Neural crest cell (in vitro differentiated cells): ENCODE measurements at regions not wholly inside any gene's neighbourhood (a gene's known extent, or its start where the extent isn't known, plus 50 kb on each side); places are given as distances from the start of the nearest gene placed in this dataset.
"Not testable (repeated sequence)": the region's sequence is repeated elsewhere in the genome, so short reads cannot be mapped to it uniquely, and the experiment has no call there.

ENCODE experiments used
- DNase-seq: peaks from one replicate; pipeline ENCODE4 v3.0.0; 2021; ENCODE audit warnings: low read depth, mixed read lengths, low spot score
- H3K27ac Mint-ChIP-seq: one replicate; pipeline ENCODE4 v1.8.0; 2021; ENCODE audit warnings: mild to moderate bottlenecking, mixed read lengths; ENCODE audit not compliant: unreplicated experiment
- H3K27me3 Mint-ChIP-seq: 2 replicates; pipeline ENCODE4 v1.8.0; 2021; ENCODE audit warnings: low read depth, mild to moderate bottlenecking, mixed read lengths
- H3K36me3 Mint-ChIP-seq: 2 replicates; pipeline ENCODE4 v1.8.0; 2021; ENCODE audit warnings: low read depth, mild to moderate bottlenecking, mixed read lengths
- H3K4me1 Mint-ChIP-seq: 2 replicates; pipeline ENCODE4 v1.8.0; 2021; ENCODE audit warnings: mixed read lengths
- H3K4me3 Mint-ChIP-seq: one replicate; pipeline ENCODE4 v1.8.0; 2021; ENCODE audit warnings: mild to moderate bottlenecking, mixed read lengths
- H3K9me3 Mint-ChIP-seq: 2 replicates; pipeline ENCODE4 v1.8.0; 2021; ENCODE audit warnings: mixed read lengths
- CTCF ChIP-seq: fragments of 200-600 bp; sonication (generic); conservative IDR thresholded peaks from 2 replicates; pipeline ENCODE4 v1.5.0; 2021; ENCODE audit warnings: antibody characterized with exemption, mild to moderate bottlenecking

DNA sequence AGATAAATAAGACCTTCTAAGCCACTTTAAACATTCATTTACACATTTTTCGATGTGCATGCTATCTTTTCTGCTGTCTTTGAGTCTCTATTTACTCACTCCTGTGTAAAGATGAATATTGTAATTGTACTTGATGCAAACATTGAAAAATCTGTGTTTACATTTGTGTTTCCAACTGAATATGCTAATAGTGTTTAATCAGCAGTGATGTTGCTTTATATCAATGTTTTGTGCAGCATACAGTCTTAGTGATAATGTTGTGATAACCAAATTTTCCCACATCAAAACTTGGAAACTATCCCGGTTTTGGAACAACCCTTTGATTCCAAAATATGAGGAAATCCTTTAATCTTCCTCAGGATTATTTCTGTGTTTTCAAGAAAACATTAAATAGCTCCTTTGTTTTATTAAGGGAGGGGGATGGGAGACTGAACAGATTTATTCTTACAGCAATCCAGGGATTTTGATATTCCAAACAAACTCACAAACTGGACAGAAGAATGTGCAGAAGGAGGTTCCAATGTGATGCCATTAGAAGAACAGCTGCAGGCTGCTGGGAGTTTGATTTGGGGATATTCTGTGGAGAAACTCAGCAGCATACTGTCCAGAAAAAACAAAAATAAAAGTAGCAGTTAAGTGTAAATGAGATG, 248.0 kb downstream of the S1PR1 start:
- H3K27me3 Mint-ChIP-seq = no peaks in the 10 kb centered on the region
- TF ChIP-seq CTCF = no peak
- no peak for DNase-seq
- H3K4me3 Mint-ChIP-seq = no peak overlapping the region
- H3K36me3 Mint-ChIP-seq = no peaks in the 10 kb centered on the region
- H3K9me3 Mint-ChIP-seq = peaks cover 6% of the 10 kb centered on the region
- no peak overlapping the region for H3K27ac Mint-ChIP-seq
- H3K4me1 Mint-ChIP-seq = no peaks in the 10 kb centered on the region

DNA sequence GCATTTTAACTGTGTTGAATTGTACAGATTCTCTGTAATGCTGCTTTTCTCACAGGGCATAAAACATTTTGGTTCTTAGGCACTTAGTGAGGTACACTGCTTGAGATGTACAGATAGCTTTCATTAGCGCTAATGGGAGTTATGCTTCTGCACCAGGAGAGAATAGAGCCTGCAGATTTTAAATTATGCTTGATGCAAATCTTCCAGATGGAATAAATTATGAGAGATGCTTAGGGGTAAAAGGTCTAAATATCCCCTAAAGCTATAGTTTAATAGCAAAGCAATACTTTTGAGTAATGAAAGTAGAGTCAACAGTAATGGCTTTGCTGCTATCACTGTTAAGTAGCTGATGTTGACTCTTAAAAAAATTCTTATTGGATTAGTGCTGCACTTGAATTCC, 248.9 kb downstream of the S1PR1 start:
- no peak overlapping the region for H3K4me3 Mint-ChIP-seq
- no peak for DNase-seq
- no peaks in the 10 kb centered on the region for H3K4me1 Mint-ChIP-seq
- H3K27ac Mint-ChIP-seq = no peak overlapping the region
- no peaks in the 10 kb centered on the region for H3K27me3 Mint-ChIP-seq
- no peak for TF ChIP-seq CTCF
- peaks cover 12% of the 10 kb centered on the region for H3K9me3 Mint-ChIP-seq
- no peaks in the 10 kb centered on the region for H3K36me3 Mint-ChIP-seq

DNA sequence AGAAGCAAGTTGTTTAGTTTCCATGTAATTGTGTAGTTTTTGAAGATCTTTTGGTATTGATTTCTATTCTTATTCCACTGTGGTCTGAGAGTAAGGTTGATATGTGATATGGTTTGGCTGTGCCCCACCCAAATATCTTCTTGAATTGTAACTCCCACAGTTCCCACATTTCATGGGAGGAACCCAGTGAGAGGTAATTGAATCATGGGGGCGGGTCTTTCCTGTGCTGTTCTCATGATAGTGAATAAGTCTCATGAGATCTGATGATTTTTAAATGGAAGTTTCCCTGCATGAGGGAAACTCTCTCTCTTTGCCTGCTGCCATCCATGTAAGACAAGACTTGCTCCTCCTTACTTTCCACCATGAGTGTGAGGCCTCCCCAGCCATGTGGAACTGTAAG, 255.3 kb downstream of the S1PR1 start:
- not testable (repeated sequence) for H3K4me1 Mint-ChIP-seq, DNase-seq, H3K4me3 Mint-ChIP-seq, H3K36me3 Mint-ChIP-seq, H3K27me3 Mint-ChIP-seq, H3K27ac Mint-ChIP-seq
- H3K9me3 Mint-ChIP-seq = peaks cover 18% of the 10 kb centered on the region

DNA sequence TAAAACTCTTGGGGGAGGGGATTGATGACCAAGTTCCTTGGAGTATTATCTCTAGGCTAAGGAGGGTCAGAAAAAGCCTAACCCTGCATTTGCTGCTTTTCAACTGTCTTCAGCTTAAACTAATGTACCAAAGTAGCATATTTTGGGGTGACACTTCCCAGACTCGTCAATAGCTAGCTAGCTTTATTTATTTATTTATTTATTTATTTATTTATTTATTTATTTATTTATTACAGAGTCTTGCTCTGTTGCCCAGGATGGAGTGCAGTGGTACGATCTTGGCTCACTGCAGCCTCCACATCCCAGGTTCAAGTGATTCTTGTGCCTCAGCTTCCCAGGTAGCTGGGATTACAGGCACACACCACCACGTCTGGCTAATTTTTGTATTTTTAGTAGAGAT, 257.1 kb downstream of the S1PR1 start:
- not testable (repeated sequence) for H3K4me1 Mint-ChIP-seq, DNase-seq, H3K4me3 Mint-ChIP-seq, H3K36me3 Mint-ChIP-seq, H3K27me3 Mint-ChIP-seq, H3K27ac Mint-ChIP-seq
- H3K9me3 Mint-ChIP-seq = peaks cover 18% of the 10 kb centered on the region

GRCh38 chr1:101496109-101496508, 259.3 kb downstream of the S1PR1 start:
- H3K27ac Mint-ChIP-seq = no peak overlapping the region
- H3K9me3 Mint-ChIP-seq = peaks cover 4% of the 10 kb centered on the region
- no peak overlapping the region for H3K4me3 Mint-ChIP-seq
- no peaks in the 10 kb centered on the region for H3K27me3 Mint-ChIP-seq
- no peak for TF ChIP-seq CTCF
- H3K36me3 Mint-ChIP-seq = no peaks in the 10 kb centered on the region
- no peak for DNase-seq
- H3K4me1 Mint-ChIP-seq = no peaks in the 10 kb centered on the region

GRCh38 chr1:101497881-101498559, 261.2 kb downstream of the S1PR1 start:
- Mint-ChIP-seq H3K4me3 (no peak overlapping the region), H3K4me1 (no peaks in the 10 kb centered on the region), H3K27ac (no peak overlapping the region), H3K36me3 (no peaks in the 10 kb centered on the region), H3K9me3 (no peaks in the 10 kb centered on the region), H3K27me3 (no peaks in the 10 kb centered on the region)
- TF ChIP-seq CTCF = no peak
- no peak for DNase-seq

DNA sequence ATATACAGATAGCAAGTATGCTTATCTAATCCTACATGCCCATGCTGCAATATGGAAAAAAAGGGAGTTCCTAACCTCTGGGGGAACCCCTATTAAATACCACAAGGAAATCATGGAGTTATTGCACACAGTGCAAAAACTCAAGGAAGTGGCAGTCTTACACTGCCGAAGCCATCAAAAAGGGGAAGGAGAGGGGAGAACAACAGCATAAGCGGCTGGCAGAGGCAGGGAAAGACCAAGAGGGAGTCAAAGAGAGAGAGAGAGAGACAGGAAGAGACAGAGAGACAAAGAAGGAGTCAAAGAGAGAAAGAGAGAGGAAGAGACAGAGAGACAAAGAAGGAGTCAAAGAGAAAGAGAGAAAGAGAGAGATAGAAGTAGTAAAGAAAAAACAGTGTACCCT, 267.3 kb downstream of the S1PR1 start:
- DNase-seq, H3K4me1 Mint-ChIP-seq, H3K27ac Mint-ChIP-seq, H3K27me3 Mint-ChIP-seq, H3K4me3 Mint-ChIP-seq, H3K9me3 Mint-ChIP-seq, H3K36me3 Mint-ChIP-seq: not testable (repeated sequence)

- H3K27ac Mint-ChIP-seq, H3K27me3 Mint-ChIP-seq, DNase-seq, H3K4me3 Mint-ChIP-seq, H3K9me3 Mint-ChIP-seq, H3K36me3 Mint-ChIP-seq, H3K4me1 Mint-ChIP-seq: not testable (repeated sequence)
These were observed 268.4 kb downstream of the S1PR1 start for GRCh38 chr1:101505240-101505639.
